HG03095 (cell line): ENCODE measurements at regions not wholly inside any gene's neighbourhood (a gene's known extent, or its start where the extent isn't known, plus 50 kb on each side); places are given as distances from the start of the nearest gene placed in this dataset.

ENCODE experiments used
- ATAC-seq: cut with Tn5 transposase; IDR thresholded peaks from one replicate; pipeline ENCODE4 v1.9.1; 2021; ENCODE audit warnings: moderate library complexity; ENCODE audit not compliant: unreplicated experiment

GRCh38 chr9:126017758-126018157, 270.6 kb downstream of the PBX3 start:
- ATAC-seq, result no peak

- ATAC-seq, result no peak
Observed at GRCh38 chr9:126020836-126021235, 273.7 kb downstream of the PBX3 start.

- no peak for ATAC-seq
Observed at GRCh38 chr9:126023962-126024361, 276.8 kb downstream of the PBX3 start.

- no peak for ATAC-seq
Observed at GRCh38 chr9:126024581-126025230, 277.5 kb downstream of the PBX3 start.

GRCh38 chr9:126025991-126026390, 278.8 kb downstream of the PBX3 start:
- no peak for ATAC-seq

GRCh38 chr9:126027566-126027965, 280.4 kb downstream of the PBX3 start:
- ATAC-seq, result no peak

GRCh38 chr9:126028746-126029145, 281.6 kb downstream of the PBX3 start:
- no peak for ATAC-seq

GRCh38 chr9:126030716-126031115, 283.5 kb downstream of the PBX3 start:
- no peak for ATAC-seq

- ATAC-seq, result no peak
Observed at GRCh38 chr9:126031116-126031515, 283.9 kb downstream of the PBX3 start.

- ATAC-seq, result no peak
Observed at GRCh38 chr9:126032135-126032534, 285.0 kb downstream of the PBX3 start.

GRCh38 chr9:126033318-126033717, 286.1 kb downstream of the PBX3 start:
- no peak for ATAC-seq

GRCh38 chr9:126033956-126034355, 286.8 kb downstream of the PBX3 start:
- ATAC-seq, result no peak

GRCh38 chr9:126036881-126037291, 289.7 kb downstream of the PBX3 start:
- no peak for ATAC-seq

- no peak for ATAC-seq
Observed at GRCh38 chr9:126038790-126039189, 287.8 kb upstream of the MVB12B start.

GRCh38 chr9:126043681-126044080, 282.9 kb upstream of the MVB12B start:
- no peak for ATAC-seq

GRCh38 chr9:126049088-126049487, 277.5 kb upstream of the MVB12B start:
- ATAC-seq, result no peak

GRCh38 chr9:126049896-126050604, 276.6 kb upstream of the MVB12B start:
- ATAC-seq, result no peak

GRCh38 chr9:126050605-126050990, 276.0 kb upstream of the MVB12B start:
- ATAC-seq, result no peak

- no peak for ATAC-seq
Observed at GRCh38 chr9:126051446-126052130, 275.0 kb upstream of the MVB12B start.

GRCh38 chr9:126052791-126053190, 273.8 kb upstream of the MVB12B start:
- ATAC-seq, result no peak

- ATAC-seq, result no peak
Observed at GRCh38 chr9:126053913-126054312, 272.7 kb upstream of the MVB12B start.

GRCh38 chr9:126055381-126055985, 271.1 kb upstream of the MVB12B start:
- ATAC-seq, result no peak
